ENCODE measurements at regions not wholly inside any gene's neighbourhood (a gene's known extent, or its start where the extent isn't known, plus 50 kb on each side); places are given as distances from the start of the nearest gene placed in this dataset.

DNA sequence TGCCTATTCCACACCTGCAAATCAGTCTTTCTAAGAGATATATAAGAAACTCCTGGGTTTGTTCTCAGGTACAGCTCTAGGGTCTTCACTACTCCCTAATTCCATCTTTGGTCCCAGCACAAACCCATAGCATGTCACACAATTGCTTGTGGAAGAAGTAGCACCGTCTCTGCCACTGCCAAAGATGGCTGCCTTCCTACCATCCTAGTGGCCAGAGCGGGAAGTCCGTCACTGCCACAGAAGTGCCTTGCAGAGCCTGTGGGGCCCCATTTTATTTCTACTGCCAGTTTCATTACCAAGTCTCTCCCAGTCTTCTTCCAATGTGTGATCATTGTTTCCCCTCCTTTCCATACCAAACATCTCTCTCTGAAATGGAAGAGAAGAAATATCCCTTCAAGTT lies 107.6 kb downstream of the CD47 start:
- TF ChIP-seq CTCF (IDR thresholded peaks at IDR 0.05; ENCODE audit: extremely low read depth, low read depth, low read length): no peak
- H3K4me1 ChIP-seq (ENCODE audit: insufficient read depth, low read length): peaks cover 20% of the 10 kb centered on the region
- H3K79me2 ChIP-seq (ENCODE audit: insufficient read depth, low read length): no peaks in the 10 kb centered on the region
- H3K9me3 ChIP-seq (ENCODE audit: low read depth, low read length): no peaks in the 10 kb centered on the region
- no peaks in the 10 kb centered on the region for H3K27me3 ChIP-seq (ENCODE audit: insufficient read depth, low read length)
- no peak overlapping the region for H3K27ac ChIP-seq (ENCODE audit: low read depth, low read length)
- no peaks in the 10 kb centered on the region for H3K36me3 ChIP-seq (ENCODE audit: insufficient read depth, low read length)
- H3K4me2 ChIP-seq (ENCODE audit: insufficient read depth, low read length): no peak overlapping the region
- H3K4me3 ChIP-seq (ENCODE audit: insufficient read depth, low read length): no peak overlapping the region
- DNase-seq (ENCODE audit: insufficient read length, low spot score, missing footprints): no peak
- no peaks in the 10 kb centered on the region for H4K20me1 ChIP-seq (ENCODE audit: insufficient read depth, low read length)
- H2AFZ ChIP-seq (ENCODE audit: low read length): no peak overlapping the region

GRCh38 chr3:107982165-107982564 lies 108.7 kb downstream of the CD47 start:
- Histone ChIP-seq H2AFZ (ENCODE audit: low read length) (no peak overlapping the region), H3K4me1 (ENCODE audit: insufficient read depth, low read length) (peaks cover 9% of the 10 kb centered on the region), H3K79me2 (ENCODE audit: insufficient read depth, low read length) (no peaks in the 10 kb centered on the region), H4K20me1 (ENCODE audit: insufficient read depth, low read length) (no peaks in the 10 kb centered on the region), H3K36me3 (ENCODE audit: insufficient read depth, low read length) (no peaks in the 10 kb centered on the region), H3K27me3 (ENCODE audit: insufficient read depth, low read length) (no peaks in the 10 kb centered on the region), H3K9me3 (ENCODE audit: low read depth, low read length) (no peaks in the 10 kb centered on the region), H3K27ac (ENCODE audit: low read depth, low read length) (no peak overlapping the region), H3K4me3 (ENCODE audit: insufficient read depth, low read length) (no peak overlapping the region), H3K4me2 (ENCODE audit: insufficient read depth, low read length) (no peak overlapping the region)
- DNase-seq (ENCODE audit: insufficient read length, low spot score, missing footprints): no peak
- TF ChIP-seq CTCF (IDR thresholded peaks at IDR 0.05; ENCODE audit: extremely low read depth, low read depth, low read length): no peak

DNA sequence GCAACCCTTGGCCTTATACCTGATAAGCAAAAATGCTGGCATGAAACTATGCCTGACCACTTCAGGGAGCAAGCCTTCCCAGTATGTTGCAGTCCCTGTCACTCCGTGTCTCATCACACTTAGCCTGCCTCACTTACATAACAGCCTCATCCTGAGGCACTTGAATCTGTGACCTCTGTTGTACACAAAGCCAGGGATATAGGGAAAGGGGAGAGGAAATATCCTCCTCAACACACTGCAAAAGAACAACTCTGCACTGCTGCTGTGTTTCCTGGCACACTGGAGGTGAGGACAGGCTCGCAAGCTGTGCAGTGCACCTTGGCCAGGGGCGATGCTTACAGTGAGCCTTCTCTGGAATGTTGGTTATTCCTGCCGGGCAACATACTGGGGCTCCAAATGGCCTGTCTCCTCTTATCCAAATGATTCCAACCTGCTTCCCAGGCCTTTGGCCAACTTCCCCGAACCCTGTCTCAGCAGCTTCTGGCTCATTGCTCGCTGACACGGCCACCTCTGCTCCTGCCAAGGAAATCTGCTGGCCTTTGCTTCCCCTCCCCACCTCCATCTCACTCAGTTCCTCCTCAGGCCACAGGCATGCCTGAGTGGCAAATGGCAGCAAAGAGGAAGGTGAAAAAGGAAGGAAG lies 109.2 kb downstream of the CD47 start:
- H2AFZ ChIP-seq (ENCODE audit: low read length): no peak overlapping the region
- H3K4me2 ChIP-seq (ENCODE audit: insufficient read depth, low read length): no peak overlapping the region
- H3K27ac ChIP-seq (ENCODE audit: low read depth, low read length): no peak overlapping the region
- H3K9me3 ChIP-seq (ENCODE audit: low read depth, low read length): no peaks in the 10 kb centered on the region
- H3K4me1 ChIP-seq (ENCODE audit: insufficient read depth, low read length): peaks cover 3% of the 10 kb centered on the region
- TF ChIP-seq CTCF (IDR thresholded peaks at IDR 0.05; ENCODE audit: extremely low read depth, low read depth, low read length): no peak
- H3K79me2 ChIP-seq (ENCODE audit: insufficient read depth, low read length): no peaks in the 10 kb centered on the region
- DNase-seq (ENCODE audit: insufficient read length, low spot score, missing footprints): no peak
- no peak overlapping the region for H3K4me3 ChIP-seq (ENCODE audit: insufficient read depth, low read length)
- no peaks in the 10 kb centered on the region for H3K27me3 ChIP-seq (ENCODE audit: insufficient read depth, low read length)
- H3K36me3 ChIP-seq (ENCODE audit: insufficient read depth, low read length): no peaks in the 10 kb centered on the region
- no peaks in the 10 kb centered on the region for H4K20me1 ChIP-seq (ENCODE audit: insufficient read depth, low read length)

GRCh38 chr3:107979538-107979937 lies 111.3 kb downstream of the CD47 start:
- DNase-seq (ENCODE audit: insufficient read length, low spot score, missing footprints): no peak
- TF ChIP-seq CTCF (IDR thresholded peaks at IDR 0.05; ENCODE audit: extremely low read depth, low read depth, low read length): no peak

More at GRCh38 chr3:107979538-107979937, 111.3 kb downstream of the CD47 start:
- H3K4me3 ChIP-seq (ENCODE audit: insufficient read depth, low read length): no peak overlapping the region
- no peaks in the 10 kb centered on the region for H3K36me3 ChIP-seq (ENCODE audit: insufficient read depth, low read length)
- no peaks in the 10 kb centered on the region for H4K20me1 ChIP-seq (ENCODE audit: insufficient read depth, low read length)
- no peaks in the 10 kb centered on the region for H3K27me3 ChIP-seq (ENCODE audit: insufficient read depth, low read length)
- no peak overlapping the region for H3K4me2 ChIP-seq (ENCODE audit: insufficient read depth, low read length)
- no peaks in the 10 kb centered on the region for H3K4me1 ChIP-seq (ENCODE audit: insufficient read depth, low read length)
- no peaks in the 10 kb centered on the region for H3K79me2 ChIP-seq (ENCODE audit: insufficient read depth, low read length)
- H3K9me3 ChIP-seq (ENCODE audit: low read depth, low read length): no peaks in the 10 kb centered on the region
- H3K27ac ChIP-seq (ENCODE audit: low read depth, low read length): no peak overlapping the region
- no peak overlapping the region for H2AFZ ChIP-seq (ENCODE audit: low read length)

Data from osteoblast (primary cell).